K562 (cell line): ENCODE measurements at regions not wholly inside any gene's neighbourhood (a gene's known extent, or its start where the extent isn't known, plus 50 kb on each side); places are given as distances from the start of the nearest gene placed in this dataset.

ENCODE experiments used
- ILF3 ChIP-seq: fragments of 450-650 bp; IDR thresholded peaks from 2 replicates; pipeline ENCODE4 v1.6.1; 2018; ENCODE audit warnings: antibody characterized with exemption, mild to moderate bottlenecking, moderate library complexity, borderline replicate concordance
- PYGO2 ChIP-seq: fragments of 450-650 bp; IDR thresholded peaks from 2 replicates; pipeline ENCODE4 v1.6.1; 2016; ENCODE audit warnings: mild to moderate bottlenecking, missing genetic modification characterization, moderate library complexity, missing compliant biosample characterization
- ZFP36 ChIP-seq: fragments of 150-350 bp; IDR thresholded peaks from 2 replicates; pipeline ENCODE4 v1.6.1; 2018; ENCODE audit warnings: low read length, low read depth; ENCODE audit not compliant: partially characterized antibody
- ZNF274 ChIP-seq: IDR thresholded peaks from 2 replicates; pipeline ENCODE4 v1.6.1; 2011; ENCODE audit warnings: low read depth, mild to moderate bottlenecking, low read length, moderate library complexity, borderline replicate concordance
- TF ChIP-seq, protein P1 (sequence below): sonication (generic); formaldehyde crosslinking; IDR thresholded peaks from 2 replicates; pipeline ENCODE4 v1.8.1; 2023; ENCODE audit warnings: missing genetic modification reagents, mild to moderate bottlenecking, borderline replicate concordance
- TF ChIP-seq, protein P2 (sequence below): sonication (generic); formaldehyde crosslinking; IDR thresholded peaks from 2 replicates; pipeline ENCODE4 v1.8.1; 2023; ENCODE audit warnings: mild to moderate bottlenecking, missing genetic modification reagents

GRCh38 chr10:125233726-125234125 is 73.4 kb upstream of the CTBP2 start:
- TF ChIP-seq ZFP36 = no peak
- TF ChIP-seq ZNF274 = no peak
- no peak for TF ChIP-seq PYGO2 (tag)
- TF ChIP-seq, protein P1, sequence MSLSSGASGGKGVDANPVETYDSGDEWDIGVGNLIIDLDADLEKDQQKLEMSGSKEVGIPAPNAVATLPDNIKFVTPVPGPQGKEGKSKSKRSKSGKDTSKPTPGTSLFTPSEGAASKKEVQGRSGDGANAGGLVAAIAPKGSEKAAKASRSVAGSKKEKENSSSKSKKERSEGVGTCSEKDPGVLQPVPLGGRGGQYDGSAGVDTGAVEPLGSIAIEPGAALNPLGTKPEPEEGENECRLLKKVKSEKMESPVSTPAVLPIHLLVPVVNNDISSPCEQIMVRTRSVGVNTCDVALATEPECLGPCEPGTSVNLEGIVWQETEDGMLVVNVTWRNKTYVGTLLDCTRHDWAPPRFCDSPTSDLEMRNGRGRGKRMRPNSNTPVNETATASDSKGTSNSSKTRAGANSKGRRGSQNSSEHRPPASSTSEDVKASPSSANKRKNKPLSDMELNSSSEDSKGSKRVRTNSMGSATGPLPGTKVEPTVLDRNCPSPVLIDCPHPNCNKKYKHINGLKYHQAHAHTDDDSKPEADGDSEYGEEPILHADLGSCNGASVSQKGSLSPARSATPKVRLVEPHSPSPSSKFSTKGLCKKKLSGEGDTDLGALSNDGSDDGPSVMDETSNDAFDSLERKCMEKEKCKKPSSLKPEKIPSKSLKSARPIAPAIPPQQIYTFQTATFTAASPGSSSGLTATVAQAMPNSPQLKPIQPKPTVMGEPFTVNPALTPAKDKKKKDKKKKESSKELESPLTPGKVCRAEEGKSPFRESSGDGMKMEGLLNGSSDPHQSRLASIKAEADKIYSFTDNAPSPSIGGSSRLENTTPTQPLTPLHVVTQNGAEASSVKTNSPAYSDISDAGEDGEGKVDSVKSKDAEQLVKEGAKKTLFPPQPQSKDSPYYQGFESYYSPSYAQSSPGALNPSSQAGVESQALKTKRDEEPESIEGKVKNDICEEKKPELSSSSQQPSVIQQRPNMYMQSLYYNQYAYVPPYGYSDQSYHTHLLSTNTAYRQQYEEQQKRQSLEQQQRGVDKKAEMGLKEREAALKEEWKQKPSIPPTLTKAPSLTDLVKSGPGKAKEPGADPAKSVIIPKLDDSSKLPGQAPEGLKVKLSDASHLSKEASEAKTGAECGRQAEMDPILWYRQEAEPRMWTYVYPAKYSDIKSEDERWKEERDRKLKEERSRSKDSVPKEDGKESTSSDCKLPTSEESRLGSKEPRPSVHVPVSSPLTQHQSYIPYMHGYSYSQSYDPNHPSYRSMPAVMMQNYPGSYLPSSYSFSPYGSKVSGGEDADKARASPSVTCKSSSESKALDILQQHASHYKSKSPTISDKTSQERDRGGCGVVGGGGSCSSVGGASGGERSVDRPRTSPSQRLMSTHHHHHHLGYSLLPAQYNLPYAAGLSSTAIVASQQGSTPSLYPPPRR (CRISPR knock-in tag) = no peak
- TF ChIP-seq ILF3 = no peak
- TF ChIP-seq, protein P2, sequence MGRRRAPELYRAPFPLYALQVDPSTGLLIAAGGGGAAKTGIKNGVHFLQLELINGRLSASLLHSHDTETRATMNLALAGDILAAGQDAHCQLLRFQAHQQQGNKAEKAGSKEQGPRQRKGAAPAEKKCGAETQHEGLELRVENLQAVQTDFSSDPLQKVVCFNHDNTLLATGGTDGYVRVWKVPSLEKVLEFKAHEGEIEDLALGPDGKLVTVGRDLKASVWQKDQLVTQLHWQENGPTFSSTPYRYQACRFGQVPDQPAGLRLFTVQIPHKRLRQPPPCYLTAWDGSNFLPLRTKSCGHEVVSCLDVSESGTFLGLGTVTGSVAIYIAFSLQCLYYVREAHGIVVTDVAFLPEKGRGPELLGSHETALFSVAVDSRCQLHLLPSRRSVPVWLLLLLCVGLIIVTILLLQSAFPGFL = no peak
